Upper lobe of left lung (tissue), 6 donors: ENCODE measurements at regions not wholly inside any gene's neighbourhood (a gene's known extent, or its start where the extent isn't known, plus 50 kb on each side); places are given as distances from the start of the nearest gene placed in this dataset.

ENCODE experiments used
- ATAC-seq, 2 donors: fragments of 200-7000 bp; cut with Tn5 transposase; one replicate each; pipeline ENCODE4 v1.9.1; 2022; ENCODE audit warnings: mild to moderate bottlenecking in 2 of 2, moderate library complexity in 2 of 2; ENCODE audit not compliant: low FRiP score in 2 of 2
- DNase-seq, 2 donors: peaks; one replicate each; pipeline ENCODE4 v3.0.0-alpha.2; 2019 to 2020
- H3K27ac ChIP-seq, 4 donors: fragments of 200-600 bp; sonication (generic); one replicate each; pipeline ENCODE4 v1.5.1; 2016 to 2019
- H3K27me3 ChIP-seq, 4 donors: fragments of 200-600 bp; sonication (generic); one replicate each; pipeline ENCODE4 v1.5.1; 2017 to 2019
- H3K36me3 ChIP-seq, 4 donors: fragments of 200-600 bp; sonication (generic); one replicate each; pipeline ENCODE4 v1.5.1; 2016 to 2019
- H3K4me1 ChIP-seq, 4 donors: fragments of 200-600 bp; sonication (generic); one replicate each; pipeline ENCODE4 v1.5.1; 2018 to 2019
- H3K4me3 ChIP-seq, 4 donors: fragments of 200-600 bp; sonication (generic); one replicate each; pipeline ENCODE4 v1.5.1; 2017 to 2019; ENCODE audit warnings: mild to moderate bottlenecking in 2 of 4, moderate library complexity in 1 of 4
- H3K9me3 ChIP-seq, 4 donors: fragments of 200-600 bp; sonication (generic); one replicate each; pipeline ENCODE4 v1.5.1; 2018 to 2019
- CTCF ChIP-seq, 6 experiments: fragments of 450-650 bp in 4 of 6; fragments of 200-600 bp in 2 of 6; sonication (generic) in 2 of 6; IDR thresholded peaks; one replicate each; pipeline ENCODE4 v1.5.1; 2016 to 2019; ENCODE audit warnings: antibody characterized with exemption in 6 of 6
- EP300 ChIP-seq, 4 donors: sonication (generic); formaldehyde crosslinking; IDR thresholded peaks; one replicate each; pipeline ENCODE4 v1.5.1; 2017; ENCODE audit warnings: antibody characterized with exemption in 4 of 4, control low read depth in 2 of 4
- POLR2A ChIP-seq, 4 donors: fragments of 450-650 bp; IDR thresholded peaks; one replicate each; pipeline ENCODE4 v1.5.1; 2016 to 2017; ENCODE audit warnings: antibody characterized with exemption in 4 of 4, mild to moderate bottlenecking in 2 of 4
- POLR2AphosphoS5 ChIP-seq, 2 donors: sonication (generic); formaldehyde crosslinking; IDR thresholded peaks; one replicate each; pipeline ENCODE4 v1.5.1; 2017; ENCODE audit warnings: antibody characterized with exemption in 2 of 2
- WGBS, 2 donors: methylation state at CpG; one replicate each; pipeline ENCODE4 v1.1.5; 2017 to 2018; 5-methylcytosine and 5-hydroxymethylcytosine counted together
- donor health status: DM: no; HTN: no; CAD: no; lungs with moderate emphysema.
- donor health status: DM: no; HTN: yes; CAD: no; lungs with severe emphysema.

- Histone ChIP-seq H3K36me3 (no peaks in the 10 kb centered on the region), H3K4me1 (no peaks in the 10 kb centered on the region), H3K9me3 (no peaks in the 10 kb centered on the region), H3K4me3 (no peak overlapping the region), H3K27ac (no peak overlapping the region), H3K27me3 (no peaks in the 10 kb centered on the region)
- ATAC-seq, result no peak
- no peak for DNase-seq
- 90 to 91% methylated on average over 6 of the region's 6 CpGs for WGBS, 2 donors
- no peak for TF ChIP-seq EP300 (IDR thresholded peaks at IDR 0.05)
- no peak for TF ChIP-seq POLR2AphosphoS5 (IDR thresholded peaks at IDR 0.05)
- TF ChIP-seq POLR2A (IDR thresholded peaks at IDR 0.05), result no peak
Observed at GRCh38 chr16:66291833-66292232, 74.7 kb upstream of the CDH5 start.

- no peak for ATAC-seq
- TF ChIP-seq CTCF (IDR thresholded peaks at IDR 0.05) (no peak), EP300 (IDR thresholded peaks at IDR 0.05) (no peak), POLR2AphosphoS5 (IDR thresholded peaks at IDR 0.05) (no peak), POLR2A (IDR thresholded peaks at IDR 0.05) (no peak)
- WGBS, 2 donors, result 91 to 96% methylated on average over 4 of the region's 4 CpGs
Observed at GRCh38 chr16:66290431-66290830, 76.1 kb upstream of the CDH5 start.

GRCh38 chr16:66289986-66290385, 76.5 kb upstream of the CDH5 start:
- peak in 1 of 2 donors; percentile 2 for DNase-seq
- WGBS, 2 donors, result 84 to 92% methylated on average over 6 of the region's 6 CpGs
- ATAC-seq, result no peak

More at GRCh38 chr16:66290431-66290830, 76.1 kb upstream of the CDH5 start:
- H3K36me3 ChIP-seq, result no peaks in the 10 kb centered on the region
- DNase-seq, result peak in 1 of 2 donors; percentile 4
- no peaks in the 10 kb centered on the region for H3K27me3 ChIP-seq
- no peak overlapping the region for H3K4me3 ChIP-seq
- no peaks in the 10 kb centered on the region for H3K4me1 ChIP-seq
- no peak overlapping the region for H3K27ac ChIP-seq
- no peaks in the 10 kb centered on the region for H3K9me3 ChIP-seq

GRCh38 chr16:66289051-66289680, 77.3 kb upstream of the CDH5 start:
- Histone ChIP-seq H3K4me1 (no peaks in the 10 kb centered on the region), H3K27me3 (no peaks in the 10 kb centered on the region), H3K36me3 (no peaks in the 10 kb centered on the region), H3K4me3 (no peak overlapping the region), H3K27ac (no peak overlapping the region), H3K9me3 (no peaks in the 10 kb centered on the region)
- DNase-seq (peak in 1 of 2 donors; percentile 15), ATAC-seq (no peak)
- no peak for TF ChIP-seq CTCF (IDR thresholded peaks at IDR 0.05)
- no peak for TF ChIP-seq POLR2AphosphoS5 (IDR thresholded peaks at IDR 0.05)
- no peak for TF ChIP-seq POLR2A (IDR thresholded peaks at IDR 0.05)
- no peak for TF ChIP-seq EP300 (IDR thresholded peaks at IDR 0.05)
- WGBS, 2 donors, result 88 to 90% methylated on average over 8 to 14 of the region's 15 CpGs

More at GRCh38 chr16:66289986-66290385, 76.5 kb upstream of the CDH5 start:
- Histone ChIP-seq H3K9me3 (no peaks in the 10 kb centered on the region), H3K36me3 (no peaks in the 10 kb centered on the region), H3K4me1 (no peaks in the 10 kb centered on the region), H3K27me3 (no peaks in the 10 kb centered on the region), H3K27ac (no peak overlapping the region), H3K4me3 (no peak overlapping the region)
- TF ChIP-seq POLR2A (IDR thresholded peaks at IDR 0.05), result no peak
- no peak for TF ChIP-seq EP300 (IDR thresholded peaks at IDR 0.05)
- TF ChIP-seq POLR2AphosphoS5 (IDR thresholded peaks at IDR 0.05), result no peak
- no peak for TF ChIP-seq CTCF (IDR thresholded peaks at IDR 0.05)

- no peaks in the 10 kb centered on the region for H3K27me3 ChIP-seq
- peak in 1 of 2 donors; percentile 10 for DNase-seq
- H3K27ac ChIP-seq, result no peak overlapping the region
- H3K9me3 ChIP-seq, result no peaks in the 10 kb centered on the region
- TF ChIP-seq POLR2AphosphoS5 (IDR thresholded peaks at IDR 0.05) (no peak), EP300 (IDR thresholded peaks at IDR 0.05) (no peak), POLR2A (IDR thresholded peaks at IDR 0.05) (no peak), CTCF (IDR thresholded peaks at IDR 0.05) (no peak)
- no peaks in the 10 kb centered on the region for H3K36me3 ChIP-seq
- no peak for ATAC-seq
- WGBS, 2 donors, result 86 to 89% methylated on average over 1 to 2 of the region's 2 CpGs
- H3K4me3 ChIP-seq, result no peak overlapping the region
- no peaks in the 10 kb centered on the region for H3K4me1 ChIP-seq
Observed at GRCh38 chr16:66287926-66288325, 78.6 kb upstream of the CDH5 start.
